Retinal pigment epithelial cell (primary cell): ENCODE measurements at regions not wholly inside any gene's neighbourhood (a gene's known extent, or its start where the extent isn't known, plus 50 kb on each side); places are given as distances from the start of the nearest gene placed in this dataset.

Source experiments
- DNase-seq: peaks from one replicate; pipeline ENCODE4 v3.0.0-alpha.2; 2010; ENCODE audit warnings: low read depth
- H3K4me3 ChIP-seq: 2 replicates; pipeline ENCODE4 v1.5.1; 2011; ENCODE audit warnings: mild to moderate bottlenecking, low read length, control low read depth, moderate library complexity
- TF ChIP-seq, protein P1 (sequence below): conservative IDR thresholded peaks from 2 replicates; pipeline ENCODE4 v1.5.1; 2011; ENCODE audit warnings: low read depth, low read length, control low read depth, inconsistent platforms

DNA sequence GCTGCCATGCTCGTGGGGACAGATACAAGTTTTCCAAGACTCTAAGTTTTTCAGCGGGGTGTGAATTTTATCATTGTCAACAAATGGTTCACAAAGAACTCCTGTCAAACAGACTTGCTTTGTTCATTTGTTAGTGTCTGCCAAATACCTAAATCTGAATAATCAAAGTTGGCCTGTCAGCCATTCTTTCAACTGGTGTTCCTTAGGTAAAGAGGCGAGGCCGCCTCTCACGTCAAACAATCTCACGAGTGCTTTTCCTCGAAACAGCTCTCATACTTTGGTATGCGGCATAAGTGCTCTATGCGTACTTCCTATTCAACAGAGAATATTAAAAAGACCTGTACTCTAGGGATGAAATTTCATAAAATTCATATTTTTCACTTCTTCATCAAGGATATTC lies 51.4 kb upstream of the KANK4 start:
- TF ChIP-seq, protein P1, sequence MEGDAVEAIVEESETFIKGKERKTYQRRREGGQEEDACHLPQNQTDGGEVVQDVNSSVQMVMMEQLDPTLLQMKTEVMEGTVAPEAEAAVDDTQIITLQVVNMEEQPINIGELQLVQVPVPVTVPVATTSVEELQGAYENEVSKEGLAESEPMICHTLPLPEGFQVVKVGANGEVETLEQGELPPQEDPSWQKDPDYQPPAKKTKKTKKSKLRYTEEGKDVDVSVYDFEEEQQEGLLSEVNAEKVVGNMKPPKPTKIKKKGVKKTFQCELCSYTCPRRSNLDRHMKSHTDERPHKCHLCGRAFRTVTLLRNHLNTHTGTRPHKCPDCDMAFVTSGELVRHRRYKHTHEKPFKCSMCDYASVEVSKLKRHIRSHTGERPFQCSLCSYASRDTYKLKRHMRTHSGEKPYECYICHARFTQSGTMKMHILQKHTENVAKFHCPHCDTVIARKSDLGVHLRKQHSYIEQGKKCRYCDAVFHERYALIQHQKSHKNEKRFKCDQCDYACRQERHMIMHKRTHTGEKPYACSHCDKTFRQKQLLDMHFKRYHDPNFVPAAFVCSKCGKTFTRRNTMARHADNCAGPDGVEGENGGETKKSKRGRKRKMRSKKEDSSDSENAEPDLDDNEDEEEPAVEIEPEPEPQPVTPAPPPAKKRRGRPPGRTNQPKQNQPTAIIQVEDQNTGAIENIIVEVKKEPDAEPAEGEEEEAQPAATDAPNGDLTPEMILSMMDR, result no peak
- H3K4me3 ChIP-seq, result no peak overlapping the region
- no peak for DNase-seq

DNA sequence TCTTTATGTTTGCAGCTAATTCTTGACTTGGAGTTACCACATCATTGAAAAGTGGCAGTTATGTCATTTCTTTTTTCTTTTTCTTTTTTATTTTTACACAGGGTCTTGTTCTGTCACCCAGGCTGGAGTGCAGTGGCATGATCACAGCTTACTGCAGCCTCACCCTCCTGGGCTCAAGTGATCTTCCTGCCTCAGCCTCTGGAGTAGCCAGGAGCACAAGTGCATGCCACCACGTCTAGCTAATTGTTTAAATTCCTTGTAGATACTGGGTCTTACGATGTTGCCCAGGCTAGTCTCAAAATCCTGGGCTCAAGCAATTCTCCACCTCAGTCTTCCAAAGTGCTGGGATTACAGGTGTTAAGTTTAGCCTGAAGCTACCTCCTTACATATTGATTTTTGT lies 52.1 kb upstream of the KANK4 start:
- DNase-seq, result no peak
- no peak overlapping the region for H3K4me3 ChIP-seq
- TF ChIP-seq, protein P1, result no peak

DNA sequence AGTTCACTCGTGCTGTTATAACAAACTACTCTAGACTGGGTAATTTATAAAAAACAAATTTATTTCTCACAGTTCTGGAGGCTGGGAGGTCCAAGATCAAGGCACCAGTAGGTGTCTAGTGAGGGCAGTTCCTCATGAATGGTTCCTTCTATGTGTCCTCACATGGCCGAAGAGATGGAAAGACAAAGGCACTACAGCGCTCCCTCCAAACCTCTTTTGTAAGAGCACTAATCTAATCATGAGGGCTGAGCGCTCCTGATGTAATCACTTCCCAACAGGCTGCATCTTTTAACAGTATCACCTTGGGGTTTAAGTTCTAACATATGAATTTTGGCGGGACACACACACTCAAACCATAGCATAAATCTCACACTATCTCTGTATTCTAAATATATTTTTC lies 54.0 kb upstream of the KANK4 start:
- TF ChIP-seq, protein P1, result no peak
- no peak overlapping the region for H3K4me3 ChIP-seq
- no peak for DNase-seq

DNA sequence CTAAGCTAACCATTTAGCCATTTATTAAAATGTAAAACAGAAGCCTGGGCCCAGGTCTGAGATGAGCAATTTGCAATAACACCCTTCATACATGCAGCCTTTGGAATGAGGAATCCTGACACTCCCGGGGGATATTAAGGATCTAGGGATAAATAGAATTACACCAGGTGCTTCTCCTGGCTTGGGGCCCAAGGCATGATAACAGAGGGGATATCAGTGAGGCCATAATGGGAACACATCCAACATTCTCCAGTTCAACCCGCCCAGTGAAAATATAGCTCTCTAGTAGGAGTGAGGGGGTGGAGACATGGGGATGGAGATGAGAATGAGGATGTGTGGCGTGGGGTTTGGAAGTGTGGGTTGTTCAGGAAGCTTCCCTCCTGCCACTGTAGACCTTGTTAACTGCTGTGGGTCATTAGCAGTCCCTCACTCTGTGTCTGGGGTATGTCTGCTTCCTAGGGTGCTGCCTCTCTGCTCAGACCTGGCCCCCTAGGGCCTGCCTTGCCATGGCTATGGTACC lies 57.9 kb upstream of the KANK4 start:
- no peak overlapping the region for H3K4me3 ChIP-seq
- TF ChIP-seq, protein P1, result no peak
- DNase-seq, result no peak

DNA sequence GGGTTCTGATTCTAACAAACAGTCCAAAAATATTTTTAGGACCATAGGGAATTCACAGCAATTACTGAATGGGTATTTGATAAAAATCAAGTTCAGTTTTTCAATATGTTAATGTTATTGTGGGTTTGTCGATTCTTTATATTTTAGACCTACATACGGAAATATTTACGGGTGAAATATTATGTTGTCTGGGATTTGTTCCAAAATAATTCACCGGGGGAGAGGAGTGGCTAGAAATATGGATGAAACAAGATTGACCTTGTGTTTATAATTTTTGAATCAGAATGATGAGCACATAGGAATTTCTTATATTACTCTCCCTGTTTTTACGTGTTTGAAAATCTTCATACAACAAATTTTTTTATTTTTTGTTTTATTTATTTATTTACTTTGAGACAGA lies 56.7 kb upstream of the USP1 start:
- no peak for DNase-seq
- TF ChIP-seq, protein P1, result no peak
- H3K4me3 ChIP-seq, result no peak overlapping the region

DNA sequence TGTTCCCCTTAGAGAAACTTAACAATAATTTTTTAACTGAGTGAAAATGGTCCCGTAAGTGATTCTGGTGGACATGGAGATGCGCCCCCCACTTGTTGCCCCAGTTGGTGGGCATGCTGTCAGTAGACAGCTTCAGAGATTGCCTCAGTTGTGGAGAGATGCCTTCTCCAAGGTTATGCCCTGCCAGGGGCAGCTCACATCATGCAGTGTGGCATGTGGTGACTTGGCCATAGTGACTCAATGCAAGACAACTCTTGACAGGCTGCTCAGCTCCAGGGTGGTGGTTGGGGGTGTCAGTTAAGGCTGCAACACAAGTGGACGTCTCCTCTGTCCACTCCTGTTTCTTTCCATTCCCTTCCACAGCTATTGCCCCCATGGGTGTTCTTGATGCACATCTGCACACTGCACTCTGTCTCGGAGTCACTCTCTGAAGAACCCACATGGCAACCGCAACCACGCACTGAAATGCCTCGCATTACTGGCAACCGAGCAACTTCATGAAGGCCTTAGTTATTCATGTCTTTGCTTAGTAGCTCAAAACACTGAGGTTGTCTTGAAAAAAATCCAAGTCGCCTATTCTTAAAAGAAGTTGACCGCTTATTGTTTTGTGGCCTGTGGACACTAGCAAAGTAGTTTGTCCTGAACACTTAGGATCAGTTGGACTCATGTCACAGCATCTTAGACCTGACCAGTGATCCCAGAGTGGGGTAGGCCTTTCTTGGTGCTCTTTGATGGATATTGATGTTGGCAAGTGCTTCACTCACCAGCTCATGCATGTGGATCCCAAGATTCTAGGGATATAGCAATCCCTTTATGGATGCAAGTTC lies 54.8 kb upstream of the USP1 start:
- no peak overlapping the region for H3K4me3 ChIP-seq
- no peak for DNase-seq
- TF ChIP-seq, protein P1, result no peak

DNA sequence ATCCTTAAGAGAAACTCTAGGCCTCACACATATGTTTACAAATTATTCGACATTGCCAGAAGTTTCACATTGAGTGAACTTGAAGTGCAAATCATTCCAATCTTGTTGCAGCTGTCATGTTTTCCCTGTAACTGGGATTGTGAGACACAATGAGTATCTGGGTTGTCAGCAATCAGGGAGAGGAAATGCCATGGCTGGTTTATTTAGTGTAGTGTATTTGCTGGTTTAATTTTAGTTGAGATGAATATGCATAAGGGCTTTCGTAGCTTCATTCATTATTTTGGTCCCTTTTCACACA lies 54.2 kb upstream of the USP1 start:
- TF ChIP-seq, protein P1, result no peak
- DNase-seq, result no peak
- no peak overlapping the region for H3K4me3 ChIP-seq
